Spleen (tissue), 11 donors: ENCODE measurements at regions not wholly inside any gene's neighbourhood (a gene's known extent, or its start where the extent isn't known, plus 50 kb on each side); places are given as distances from the start of the nearest gene placed in this dataset.

Source experiments
- DNase-seq: peaks from one replicate; pipeline ENCODE4 v3.0.0-alpha.2; 2020
- H3K27ac ChIP-seq, 8 donors: fragments of 200-600 bp; sonication (generic) in 7 of 8; 1 replicate in 4 of 8; 2 replicates in 4 of 8; pipeline versions ENCODE4 v1.5.0 to v1.8.0; 2016 to 2021; ENCODE audit warnings: inconsistent platforms in 4 of 8, mild to moderate bottlenecking in 4 of 8, moderate library complexity in 1 of 8
- H3K27me3 ChIP-seq, 7 donors: fragments of 200-600 bp; sonication (generic) in 6 of 7; replicated peaks in 1 of 7; 1 replicate in 4 of 7; 2 replicates in 3 of 7; pipeline versions ENCODE4 v1.5.0 to v1.8.0; 2016 to 2021; ENCODE audit warnings: inconsistent platforms in 3 of 7, mild to moderate bottlenecking in 1 of 7
- H3K36me3 ChIP-seq, 6 donors: fragments of 200-600 bp; sonication (generic) in 5 of 6; 1 replicate in 4 of 6; 2 replicates in 2 of 6; pipeline versions ENCODE4 v1.5.0 to v1.8.0; 2016 to 2021; ENCODE audit warnings: inconsistent platforms in 2 of 6
- H3K4me1 ChIP-seq, 6 donors: fragments of 200-600 bp; sonication (generic) in 5 of 6; 1 replicate in 3 of 6; 2 replicates in 3 of 6; pipeline versions ENCODE4 v1.5.0 to v1.8.0; 2016 to 2021; ENCODE audit warnings: inconsistent platforms in 3 of 6
- H3K4me3 ChIP-seq, 8 donors: fragments of 200-600 bp; sonication (generic) in 7 of 8; 1 replicate in 4 of 8; 2 replicates in 4 of 8; pipeline versions ENCODE4 v1.5.0 to v1.8.0; 2016 to 2021; ENCODE audit warnings: inconsistent platforms in 4 of 8, mild to moderate bottlenecking in 4 of 8, moderate library complexity in 2 of 8
- H3K9me3 ChIP-seq, 8 donors: fragments of 200-600 bp; sonication (generic) in 7 of 8; 1 replicate in 4 of 8; 2 replicates in 4 of 8; pipeline versions ENCODE4 v1.5.0 to v1.8.0; 2016 to 2021; ENCODE audit warnings: inconsistent platforms in 4 of 8
- CTCF ChIP-seq, 11 experiments: fragments of 200-600 bp in 7 of 11; fragments of 450-650 bp in 4 of 11; sonication (generic) in 4 of 11; IDR thresholded peaks in 8 of 11; conservative IDR thresholded peaks in 3 of 11; 1 replicate in 7 of 11; 2 replicates in 4 of 11; pipeline versions ENCODE4 v1.4.0 to v1.8.0; 2016 to 2021; ENCODE audit warnings: antibody characterized with exemption in 11 of 11, inconsistent platforms in 4 of 11, mild to moderate bottlenecking in 1 of 11
- POLR2A ChIP-seq, 3 donors: fragments of 450-650 bp; IDR thresholded peaks; one replicate each; pipeline ENCODE4 v1.5.1; 2017; ENCODE audit warnings: antibody characterized with exemption in 3 of 3, mild to moderate bottlenecking in 1 of 3
- POLR2AphosphoS5 ChIP-seq, 3 donors: sonication (generic); formaldehyde crosslinking; IDR thresholded peaks; one replicate each; pipeline ENCODE4 v1.5.1; 2017; ENCODE audit warnings: antibody characterized with exemption in 3 of 3
- WGBS, 5 donors: extraction: QIAGEN DNeasy Blood & Tissue Kit in 3 of 5; methylation state at CpG; one replicate each; pipeline versions ENCODE4 v1.1.5 to v1.1.7; 2013 to 2018; 5-methylcytosine and 5-hydroxymethylcytosine counted together
- intact Hi-C: fragments of 100-400 bp; cut with DNase I; formaldehyde crosslinking; loops from one replicate; pipeline ENCODE4 v1.15.0; 2023; ENCODE audit warnings: low total_unique reads
- donor health status: healthy with polysubstance abuse.
- donor health status: DM: no; HTN: no; CAD: no; lungs with moderate emphysema.
- donor health status: DM: no; HTN: no; CAD: no.
- donor health status: Bipolar disorder and iron deficiency.
- donor health status: healthy.
- donor health status: DM: no; HTN: no; CAD: no.
- donor health status: DM: yes; HTN: yes; CAD: no.

DNA sequence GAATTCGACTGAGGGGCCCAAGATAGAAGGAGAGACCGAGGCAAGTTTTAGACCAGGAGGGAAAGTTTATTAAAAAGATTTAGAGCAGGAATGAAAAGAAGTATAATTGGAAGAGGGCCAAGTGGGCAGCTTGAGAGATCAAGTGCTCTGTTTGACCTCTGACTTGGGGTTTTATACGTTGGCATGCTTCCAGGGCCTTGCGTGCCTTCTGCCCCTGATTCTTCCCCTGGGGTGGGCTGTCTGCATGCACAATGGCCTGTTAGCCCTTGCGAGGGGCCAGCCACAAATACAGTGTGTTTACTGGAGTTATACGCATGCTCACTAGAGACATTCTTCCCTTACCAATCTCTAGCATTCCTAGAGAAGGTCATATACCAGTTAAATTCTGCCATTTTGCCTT lies 70.7 kb upstream of the LARS2 start:
- WGBS, 5 donors: 72 to 82% (median 73%) methylated on average over 6 of the region's 6 CpGs
- Histone ChIP-seq H3K4me1 (no peaks in the 10 kb centered on the region), H3K27me3 (peaks cover 0 to 21% (median 0%) of the 10 kb centered on the region in 7 donors), H3K9me3 (no peaks in the 10 kb centered on the region), H3K27ac (no peak overlapping the region), H3K4me3 (no peak overlapping the region), H3K36me3 (no peaks in the 10 kb centered on the region)
- TF ChIP-seq POLR2AphosphoS5 (IDR thresholded peaks at IDR 0.05) (no peak), CTCF (IDR thresholded peaks at IDR 0.05 in 8 of 11, conservative IDR thresholded peaks at IDR 0.05 in 3 of 11) (no peak), POLR2A (IDR thresholded peaks at IDR 0.05) (no peak)
- intact Hi-C loops: no loop called here
- no peak for DNase-seq

GRCh38 chr3:45318689-45319088 lies 69.7 kb upstream of the LARS2 start:
- no peak for TF ChIP-seq POLR2AphosphoS5 (IDR thresholded peaks at IDR 0.05)
- no peak for TF ChIP-seq POLR2A (IDR thresholded peaks at IDR 0.05)
- no peak for TF ChIP-seq CTCF (IDR thresholded peaks at IDR 0.05 in 8 of 11, conservative IDR thresholded peaks at IDR 0.05 in 3 of 11)
- H3K27ac ChIP-seq: no peak overlapping the region
- DNase-seq: no peak
- H3K4me1 ChIP-seq: no peaks in the 10 kb centered on the region
- H3K4me3 ChIP-seq: no peak overlapping the region
- 60 to 87% (median 79%) methylated on average over 2 of the region's 2 CpGs for WGBS, 5 donors
- H3K9me3 ChIP-seq: no peaks in the 10 kb centered on the region
- H3K27me3 ChIP-seq: peaks cover 0 to 11% (median 0%) of the 10 kb centered on the region in 7 donors
- no peaks in the 10 kb centered on the region for H3K36me3 ChIP-seq
- intact Hi-C loops: no loop called here

- Histone ChIP-seq H3K27me3 (peaks cover 0 to 8% (median 0%) of the 10 kb centered on the region in 7 donors), H3K27ac (no peak overlapping the region), H3K4me1 (no peaks in the 10 kb centered on the region), H3K9me3 (no peaks in the 10 kb centered on the region), H3K36me3 (no peaks in the 10 kb centered on the region), H3K4me3 (no peak overlapping the region)
- intact Hi-C loops: no loop called here
- no peak for DNase-seq
- TF ChIP-seq POLR2A (IDR thresholded peaks at IDR 0.05) (no peak), CTCF (IDR thresholded peaks at IDR 0.05 in 8 of 11, conservative IDR thresholded peaks at IDR 0.05 in 3 of 11) (no peak), POLR2AphosphoS5 (IDR thresholded peaks at IDR 0.05) (no peak)
- WGBS, 5 donors: 87 to 95% (median 89%) methylated on average over 10 of the region's 10 CpGs
Observed at GRCh38 chr3:45319231-45319995, 69.0 kb upstream of the LARS2 start.

DNA sequence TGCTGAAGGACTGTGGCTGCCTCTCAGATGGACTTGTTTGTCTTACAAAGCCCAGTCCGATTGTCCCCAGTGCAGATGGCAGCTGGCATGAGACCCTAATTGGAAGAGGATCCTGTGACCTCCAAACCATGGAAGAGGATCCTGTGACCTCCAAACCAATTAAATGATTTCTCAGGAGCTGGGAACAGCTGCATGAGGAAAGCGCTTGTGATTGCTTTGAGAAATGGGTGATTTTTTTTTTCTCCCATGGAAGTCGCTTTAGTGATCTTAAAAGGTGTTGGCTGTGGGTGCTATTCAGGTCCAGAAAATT lies 68.4 kb upstream of the LARS2 start:
- Histone ChIP-seq H3K4me3 (no peak overlapping the region), H3K9me3 (no peaks in the 10 kb centered on the region), H3K27me3 (peaks cover 0 to 8% (median 0%) of the 10 kb centered on the region in 7 donors), H3K36me3 (no peaks in the 10 kb centered on the region), H3K27ac (no peak overlapping the region), H3K4me1 (no peaks in the 10 kb centered on the region)
- no peak for DNase-seq
- TF ChIP-seq POLR2A (IDR thresholded peaks at IDR 0.05): no peak
- no peak for TF ChIP-seq CTCF (IDR thresholded peaks at IDR 0.05 in 8 of 11, conservative IDR thresholded peaks at IDR 0.05 in 3 of 11)
- TF ChIP-seq POLR2AphosphoS5 (IDR thresholded peaks at IDR 0.05): no peak
- intact Hi-C loops: no loop called here
- WGBS, 5 donors: 82 to 89% (median 83%) methylated on average over 3 of the region's 3 CpGs
